ENCODE measurements at regions not wholly inside any gene's neighbourhood (a gene's known extent, or its start where the extent isn't known, plus 50 kb on each side); places are given as distances from the start of the nearest gene placed in this dataset.
"Not testable (repeated sequence)": the region's sequence is repeated elsewhere in the genome, so short reads cannot be mapped to it uniquely, and the experiment has no call there.

- in situ Hi-C loops (cut with MboI; ENCODE audit: low sequenced_read_pairs) = no loop called here
Measured at GRCh38 chr9:85347541-85347940, 394.2 kb downstream of the AGTPBP1 start.

- in situ Hi-C loops (cut with MboI; ENCODE audit: low sequenced_read_pairs) = no loop called here
Measured at GRCh38 chr9:85344901-85345300, 396.9 kb downstream of the AGTPBP1 start.

- in situ Hi-C loops (cut with MboI; ENCODE audit: low sequenced_read_pairs) = no loop called here
Measured at GRCh38 chr9:85339338-85339737, 402.4 kb downstream of the AGTPBP1 start.

GRCh38 chr9:85334228-85334627 lies 407.5 kb downstream of the AGTPBP1 start:
- in situ Hi-C loops (cut with MboI; ENCODE audit: low sequenced_read_pairs) = no loop called here

GRCh38 chr9:85332487-85332886 lies 409.3 kb downstream of the AGTPBP1 start:
- in situ Hi-C loops (cut with MboI; ENCODE audit: low sequenced_read_pairs) = no loop called here

GRCh38 chr9:85331626-85332025 lies 410.1 kb downstream of the AGTPBP1 start:
- in situ Hi-C loops (cut with MboI; ENCODE audit: low sequenced_read_pairs) = no loop called here

GRCh38 chr9:85322592-85322991 lies 419.2 kb downstream of the AGTPBP1 start:
- in situ Hi-C loops (cut with MboI; ENCODE audit: low sequenced_read_pairs) = no loop called here

- in situ Hi-C loops (cut with MboI; ENCODE audit: low sequenced_read_pairs) = no loop called here
Measured at GRCh38 chr9:85321561-85321960, 420.2 kb downstream of the AGTPBP1 start.

- in situ Hi-C loops (cut with MboI; ENCODE audit: low sequenced_read_pairs) = no loop called here
Measured at GRCh38 chr9:85319936-85320656, 421.7 kb downstream of the AGTPBP1 start.

- in situ Hi-C loops (cut with MboI; ENCODE audit: low sequenced_read_pairs) = not testable (repeated sequence)
Measured at GRCh38 chr9:85315535-85315934, 426.2 kb downstream of the AGTPBP1 start.

- in situ Hi-C loops (cut with MboI; ENCODE audit: low sequenced_read_pairs) = no loop called here
Measured at GRCh38 chr9:85310573-85310972, 431.2 kb downstream of the AGTPBP1 start.

- in situ Hi-C loops (cut with MboI; ENCODE audit: low sequenced_read_pairs) = no loop called here
Measured at GRCh38 chr9:85303757-85304134, 438.0 kb downstream of the AGTPBP1 start.

GRCh38 chr9:85302938-85303756 lies 438.6 kb downstream of the AGTPBP1 start:
- in situ Hi-C loops (cut with MboI; ENCODE audit: low sequenced_read_pairs) = no loop called here

- in situ Hi-C loops (cut with MboI; ENCODE audit: low sequenced_read_pairs) = no loop called here
Measured at GRCh38 chr9:85298499-85298898, 443.3 kb downstream of the AGTPBP1 start.

GRCh38 chr9:85295244-85295643 lies 446.5 kb downstream of the AGTPBP1 start:
- in situ Hi-C loops (cut with MboI; ENCODE audit: low sequenced_read_pairs) = not testable (repeated sequence)

- in situ Hi-C loops (cut with MboI; ENCODE audit: low sequenced_read_pairs) = no loop called here
Measured at GRCh38 chr9:85292261-85292660, 449.5 kb downstream of the AGTPBP1 start.

- in situ Hi-C loops (cut with MboI; ENCODE audit: low sequenced_read_pairs) = no loop called here
Measured at GRCh38 chr9:85291266-85291665, 450.5 kb downstream of the AGTPBP1 start.

- in situ Hi-C loops (cut with MboI; ENCODE audit: low sequenced_read_pairs) = no loop called here
Measured at GRCh38 chr9:85290019-85290418, 451.7 kb downstream of the AGTPBP1 start.

- in situ Hi-C loops (cut with MboI; ENCODE audit: low sequenced_read_pairs) = no loop called here
Measured at GRCh38 chr9:85289142-85289541, 452.6 kb downstream of the AGTPBP1 start.

GRCh38 chr9:85283421-85283820 lies 458.3 kb downstream of the AGTPBP1 start:
- in situ Hi-C loops (cut with MboI; ENCODE audit: low sequenced_read_pairs) = no loop called here

- in situ Hi-C loops (cut with MboI; ENCODE audit: low sequenced_read_pairs) = no loop called here
Measured at GRCh38 chr9:85278769-85279168, 463.0 kb downstream of the AGTPBP1 start.

- in situ Hi-C loops (cut with MboI; ENCODE audit: low sequenced_read_pairs) = no loop called here
Measured at GRCh38 chr9:85276741-85277140, 465.0 kb downstream of the AGTPBP1 start.

Data from HL-60/S4 (cell line).